ENCODE measurements at regions not wholly inside any gene's neighbourhood (a gene's known extent, or its start where the extent isn't known, plus 50 kb on each side); places are given as distances from the start of the nearest gene placed in this dataset.

- DNase-seq (ENCODE audit: low read depth in 4 of 4, low spot score in 2 of 4) = no peak
These were observed 800.5 kb downstream of the SLITRK6 start for GRCh38 chr13:84998681-84999080.

GRCh38 chr13:84997858-84998257 lies 801.4 kb downstream of the SLITRK6 start:
- no peak for DNase-seq (ENCODE audit: low read depth in 4 of 4, low spot score in 2 of 4)

GRCh38 chr13:84994582-84994981 lies 804.6 kb downstream of the SLITRK6 start:
- no peak for DNase-seq (ENCODE audit: low read depth in 4 of 4, low spot score in 2 of 4)

- DNase-seq (ENCODE audit: low read depth in 4 of 4, low spot score in 2 of 4) = no peak
These were observed 813.4 kb downstream of the SLITRK6 start for GRCh38 chr13:84985860-84986259.

GRCh38 chr13:84983321-84983720 lies 815.9 kb downstream of the SLITRK6 start:
- no peak for DNase-seq (ENCODE audit: low read depth in 4 of 4, low spot score in 2 of 4)

GRCh38 chr13:84980571-84980970 lies 818.6 kb downstream of the SLITRK6 start:
- DNase-seq (ENCODE audit: low read depth in 4 of 4, low spot score in 2 of 4) = no peak

GRCh38 chr13:84978851-84979250 lies 820.4 kb downstream of the SLITRK6 start:
- peak in 3 of 4 donors; percentile 19 to 25 (median 20) for DNase-seq (ENCODE audit: low read depth in 4 of 4, low spot score in 2 of 4)

GRCh38 chr13:84973661-84974060 lies 825.6 kb downstream of the SLITRK6 start:
- no peak for DNase-seq (ENCODE audit: low read depth in 4 of 4, low spot score in 2 of 4)

GRCh38 chr13:84972907-84973306 lies 826.3 kb downstream of the SLITRK6 start:
- DNase-seq (ENCODE audit: low read depth in 4 of 4, low spot score in 2 of 4) = no peak

GRCh38 chr13:84962849-84963248 lies 836.4 kb downstream of the SLITRK6 start:
- DNase-seq (ENCODE audit: low read depth in 4 of 4, low spot score in 2 of 4) = no peak

- no peak for DNase-seq (ENCODE audit: low read depth in 4 of 4, low spot score in 2 of 4)
These were observed 837.0 kb downstream of the SLITRK6 start for GRCh38 chr13:84962141-84962750.

- no peak for DNase-seq (ENCODE audit: low read depth in 4 of 4, low spot score in 2 of 4)
These were observed 838.2 kb downstream of the SLITRK6 start for GRCh38 chr13:84961023-84961422.

GRCh38 chr13:84959818-84960217 lies 839.4 kb downstream of the SLITRK6 start:
- DNase-seq (ENCODE audit: low read depth in 4 of 4, low spot score in 2 of 4) = no peak

- DNase-seq (ENCODE audit: low read depth in 4 of 4, low spot score in 2 of 4) = no peak
These were observed 844.6 kb downstream of the SLITRK6 start for GRCh38 chr13:84954636-84955035.

- DNase-seq (ENCODE audit: low read depth in 4 of 4, low spot score in 2 of 4) = no peak
These were observed 848.1 kb downstream of the SLITRK6 start for GRCh38 chr13:84951128-84951527.

- no peak for DNase-seq (ENCODE audit: low read depth in 4 of 4, low spot score in 2 of 4)
These were observed 853.0 kb downstream of the SLITRK6 start for GRCh38 chr13:84946192-84946591.

- DNase-seq (ENCODE audit: low read depth in 4 of 4, low spot score in 2 of 4) = no peak
These were observed 858.4 kb downstream of the SLITRK6 start for GRCh38 chr13:84940798-84941197.

GRCh38 chr13:84940167-84940566 lies 859.1 kb downstream of the SLITRK6 start:
- DNase-seq (ENCODE audit: low read depth in 4 of 4, low spot score in 2 of 4) = no peak

GRCh38 chr13:84934911-84935310 lies 864.3 kb downstream of the SLITRK6 start:
- DNase-seq (ENCODE audit: low read depth in 4 of 4, low spot score in 2 of 4) = no peak

GRCh38 chr13:84933797-84934196 lies 865.4 kb downstream of the SLITRK6 start:
- no peak for DNase-seq (ENCODE audit: low read depth in 4 of 4, low spot score in 2 of 4)

GRCh38 chr13:84931264-84931663 lies 868.0 kb downstream of the SLITRK6 start:
- no peak for DNase-seq (ENCODE audit: low read depth in 4 of 4, low spot score in 2 of 4)

- DNase-seq (ENCODE audit: low read depth in 4 of 4, low spot score in 2 of 4) = no peak
These were observed 871.6 kb downstream of the SLITRK6 start for GRCh38 chr13:84927442-84928169.
